Osteocyte (in vitro differentiated cells): ENCODE measurements at regions not wholly inside any gene's neighbourhood (a gene's known extent, or its start where the extent isn't known, plus 50 kb on each side); places are given as distances from the start of the nearest gene placed in this dataset.
"Not testable (repeated sequence)": the region's sequence is repeated elsewhere in the genome, so short reads cannot be mapped to it uniquely, and the experiment has no call there.

ENCODE experiments used
- DNase-seq: peaks from one replicate; pipeline ENCODE4 v3.0.0; 2021; ENCODE audit warnings: mixed read lengths; ENCODE audit not compliant: unreplicated experiment; ENCODE audit errors: extremely low spot score
- H3K27ac Mint-ChIP-seq: one replicate; pipeline ENCODE4 v1.8.0; 2021; ENCODE audit warnings: mild to moderate bottlenecking, mixed read lengths; ENCODE audit not compliant: unreplicated experiment
- H3K27me3 Mint-ChIP-seq: one replicate; pipeline ENCODE4 v1.8.0; 2021; ENCODE audit warnings: mixed read lengths; ENCODE audit not compliant: unreplicated experiment
- H3K36me3 Mint-ChIP-seq: one replicate; pipeline ENCODE4 v1.8.0; 2021; ENCODE audit warnings: mixed read lengths; ENCODE audit not compliant: unreplicated experiment
- H3K4me1 Mint-ChIP-seq: one replicate; pipeline ENCODE4 v1.8.0; 2021; ENCODE audit warnings: mixed read lengths; ENCODE audit not compliant: unreplicated experiment
- H3K4me3 Mint-ChIP-seq: one replicate; pipeline ENCODE4 v1.8.0; 2021; ENCODE audit warnings: mild to moderate bottlenecking, moderate library complexity, mixed read lengths; ENCODE audit not compliant: unreplicated experiment
- H3K9me3 Mint-ChIP-seq: one replicate; pipeline ENCODE4 v1.8.0; 2021; ENCODE audit warnings: mixed read lengths; ENCODE audit not compliant: unreplicated experiment
- CTCF ChIP-seq: fragments of 200-600 bp; sonication (generic); IDR thresholded peaks from 2 replicates; pipeline ENCODE4 v1.5.0; 2021; ENCODE audit warnings: antibody characterized with exemption, mild to moderate bottlenecking, moderate library complexity

GRCh38 chr5:9731159-9731558, 101.0 kb upstream of the TAS2R1 start:
- no peak for TF ChIP-seq CTCF
- H3K4me1 Mint-ChIP-seq, result no peaks in the 10 kb centered on the region
- no peak overlapping the region for H3K4me3 Mint-ChIP-seq
- DNase-seq, result no peak
- H3K27ac Mint-ChIP-seq, result no peak overlapping the region
- H3K27me3 Mint-ChIP-seq, result no peaks in the 10 kb centered on the region
- H3K9me3 Mint-ChIP-seq, result no peaks in the 10 kb centered on the region
- H3K36me3 Mint-ChIP-seq, result no peaks in the 10 kb centered on the region

GRCh38 chr5:9728261-9728660, 98.1 kb upstream of the TAS2R1 start:
- H3K27ac Mint-ChIP-seq, result no peak overlapping the region
- no peaks in the 10 kb centered on the region for H3K4me1 Mint-ChIP-seq
- no peaks in the 10 kb centered on the region for H3K27me3 Mint-ChIP-seq
- no peak for DNase-seq
- no peaks in the 10 kb centered on the region for H3K9me3 Mint-ChIP-seq
- no peak for TF ChIP-seq CTCF
- no peak overlapping the region for H3K4me3 Mint-ChIP-seq
- H3K36me3 Mint-ChIP-seq, result no peaks in the 10 kb centered on the region

DNA sequence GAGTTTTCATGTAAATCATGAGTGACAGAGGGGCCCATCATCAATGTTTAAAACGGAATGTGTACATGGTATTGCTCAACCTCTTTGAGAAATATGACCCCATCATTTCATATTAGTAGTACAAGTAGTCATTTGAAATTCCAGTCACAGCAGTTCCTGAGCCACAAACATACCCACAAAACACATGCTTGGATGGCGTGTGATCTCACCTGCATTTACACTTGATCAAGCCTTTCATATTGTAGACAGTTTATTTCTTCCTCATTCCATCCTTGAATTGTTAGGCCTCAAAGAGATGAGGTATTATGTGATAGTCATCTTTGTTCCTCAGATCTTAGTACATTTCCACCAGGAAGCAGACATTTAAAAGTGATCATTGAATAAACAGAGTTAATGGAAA, 96.8 kb upstream of the TAS2R1 start:
- Mint-ChIP-seq H3K27ac (no peak overlapping the region), H3K27me3 (no peaks in the 10 kb centered on the region), H3K4me1 (no peaks in the 10 kb centered on the region), H3K4me3 (no peak overlapping the region), H3K9me3 (no peaks in the 10 kb centered on the region), H3K36me3 (no peaks in the 10 kb centered on the region)
- no peak for DNase-seq
- TF ChIP-seq CTCF, result no peak

- H3K4me3 Mint-ChIP-seq, H3K4me1 Mint-ChIP-seq, H3K9me3 Mint-ChIP-seq, H3K27me3 Mint-ChIP-seq, H3K36me3 Mint-ChIP-seq, DNase-seq, H3K27ac Mint-ChIP-seq: not testable (repeated sequence)
These were observed 95.1 kb upstream of the TAS2R1 start for GRCh38 chr5:9725265-9725664.

- peaks cover 1% of the 10 kb centered on the region for H3K36me3 Mint-ChIP-seq
- H3K27ac Mint-ChIP-seq, result no peak overlapping the region
- DNase-seq, result no peak
- no peaks in the 10 kb centered on the region for H3K9me3 Mint-ChIP-seq
- no peak for TF ChIP-seq CTCF
- H3K4me3 Mint-ChIP-seq, result no peak overlapping the region
- peaks cover 2% of the 10 kb centered on the region for H3K4me1 Mint-ChIP-seq
- no peaks in the 10 kb centered on the region for H3K27me3 Mint-ChIP-seq
These were observed 94.6 kb upstream of the TAS2R1 start for GRCh38 chr5:9724707-9725106.

GRCh38 chr5:9722601-9723180, 92.5 kb upstream of the TAS2R1 start:
- H3K27me3 Mint-ChIP-seq, result no peaks in the 10 kb centered on the region
- no peak for TF ChIP-seq CTCF
- H3K27ac Mint-ChIP-seq, result no peak overlapping the region
- H3K4me3 Mint-ChIP-seq, result no peak overlapping the region
- H3K4me1 Mint-ChIP-seq, result peaks cover 2% of the 10 kb centered on the region
- H3K36me3 Mint-ChIP-seq, result peaks cover 1% of the 10 kb centered on the region
- no peak for DNase-seq
- H3K9me3 Mint-ChIP-seq, result no peaks in the 10 kb centered on the region
